ENCODE measurements at regions not wholly inside any gene's neighbourhood (a gene's known extent, or its start where the extent isn't known, plus 50 kb on each side); places are given as distances from the start of the nearest gene placed in this dataset.
"Not testable (repeated sequence)": the region's sequence is repeated elsewhere in the genome, so short reads cannot be mapped to it uniquely, and the experiment has no call there.

DNA sequence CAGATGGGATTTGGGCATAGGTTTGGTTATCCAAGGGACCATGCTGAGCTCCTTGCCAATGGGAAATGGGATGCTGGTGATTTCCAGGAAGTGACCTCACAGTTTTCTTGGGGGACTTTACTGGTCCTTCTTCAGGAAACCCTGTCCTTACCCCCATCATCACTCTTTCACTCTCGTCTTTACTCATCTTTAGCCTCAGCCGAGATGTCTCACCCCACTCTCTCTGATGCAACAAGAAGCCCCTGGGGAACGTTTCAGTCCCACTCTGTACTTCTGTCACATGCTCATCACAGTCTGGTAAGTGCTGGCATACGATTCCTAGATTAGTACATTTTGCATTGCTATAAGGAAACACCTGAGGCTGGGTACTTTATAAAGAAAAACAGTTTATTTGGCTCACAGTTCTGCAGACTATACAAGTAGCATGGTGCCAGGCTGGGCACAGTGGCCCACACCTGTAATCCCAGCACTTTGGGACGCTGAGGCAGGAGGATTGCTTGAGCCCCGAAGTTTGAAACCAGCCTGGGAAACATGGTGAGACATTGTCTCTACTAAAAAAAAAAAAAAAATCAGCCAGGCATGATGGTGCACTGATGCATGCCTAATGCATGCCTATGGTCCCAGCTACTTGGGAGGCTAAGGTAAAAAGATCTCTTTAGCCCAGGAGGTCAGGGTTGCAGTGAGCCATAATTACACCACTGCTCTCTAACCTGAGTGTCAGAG is 63.5 kb upstream of the VKORC1L1 start:
- no peak for DNase-seq

DNA sequence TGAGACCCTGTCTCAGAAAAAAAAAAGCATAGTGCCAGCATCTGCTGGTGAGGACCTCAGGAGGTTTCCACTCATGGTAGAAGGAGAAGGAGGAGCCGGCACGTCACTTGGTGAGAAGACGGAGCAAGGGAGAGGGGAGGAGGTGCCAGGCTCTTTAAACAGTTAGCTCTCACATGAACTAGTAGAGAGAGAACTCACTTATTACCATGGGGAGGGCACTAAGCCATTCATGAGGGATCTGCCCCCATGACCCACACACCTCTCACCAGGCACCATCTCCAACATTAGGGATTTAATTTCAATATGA is 62.9 kb upstream of the VKORC1L1 start:
- no peak for DNase-seq

DNA sequence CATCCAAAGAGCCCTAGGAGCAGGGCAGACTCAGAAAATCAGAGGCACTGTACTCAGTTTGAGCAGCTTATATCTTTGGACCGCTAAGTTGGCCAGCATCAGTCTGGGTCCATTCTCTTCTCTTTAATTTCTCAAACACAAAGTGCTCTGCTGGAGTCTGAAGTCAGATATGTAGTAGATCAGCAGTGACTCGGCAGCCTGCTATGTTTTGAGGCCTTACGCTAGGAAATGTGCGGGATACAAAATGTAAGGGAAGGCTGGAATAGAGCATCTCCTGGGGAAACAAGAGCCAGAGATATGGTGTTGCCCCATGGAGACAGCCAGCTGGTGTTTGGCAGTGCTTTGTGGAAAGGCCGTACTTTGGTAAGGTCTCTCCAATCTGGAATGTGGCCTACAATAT is 60.6 kb upstream of the VKORC1L1 start:
- no peak for DNase-seq

DNA sequence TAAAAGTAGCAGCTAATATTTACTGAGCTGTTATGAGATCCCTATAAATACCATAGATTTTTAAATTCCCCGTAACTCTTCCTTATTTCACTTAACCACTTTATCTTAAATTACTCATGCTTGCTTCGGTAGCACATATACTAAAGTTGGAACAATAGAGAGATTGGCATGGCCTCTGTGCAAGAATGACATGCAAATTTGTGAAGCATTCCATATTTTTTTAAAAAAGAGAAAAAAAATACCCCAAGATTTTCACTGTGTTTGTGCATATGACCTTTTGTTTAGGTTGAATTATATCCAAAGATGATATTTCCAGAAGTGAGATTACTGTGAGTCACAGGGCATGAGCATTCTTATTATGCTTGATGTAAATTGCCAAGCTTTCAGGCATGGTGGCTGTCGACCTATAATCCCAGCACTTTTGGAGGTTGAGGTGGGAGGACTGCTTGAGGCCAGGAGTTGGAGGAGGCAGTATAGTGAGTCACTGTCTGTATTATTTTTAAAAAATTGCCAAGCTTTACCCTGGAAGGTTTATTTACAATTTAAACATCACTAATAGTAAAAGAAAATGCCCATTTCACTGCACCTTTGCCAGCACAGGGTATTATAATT is 58.2 kb upstream of the VKORC1L1 start:
- DNase-seq, result not testable (repeated sequence)

DNA sequence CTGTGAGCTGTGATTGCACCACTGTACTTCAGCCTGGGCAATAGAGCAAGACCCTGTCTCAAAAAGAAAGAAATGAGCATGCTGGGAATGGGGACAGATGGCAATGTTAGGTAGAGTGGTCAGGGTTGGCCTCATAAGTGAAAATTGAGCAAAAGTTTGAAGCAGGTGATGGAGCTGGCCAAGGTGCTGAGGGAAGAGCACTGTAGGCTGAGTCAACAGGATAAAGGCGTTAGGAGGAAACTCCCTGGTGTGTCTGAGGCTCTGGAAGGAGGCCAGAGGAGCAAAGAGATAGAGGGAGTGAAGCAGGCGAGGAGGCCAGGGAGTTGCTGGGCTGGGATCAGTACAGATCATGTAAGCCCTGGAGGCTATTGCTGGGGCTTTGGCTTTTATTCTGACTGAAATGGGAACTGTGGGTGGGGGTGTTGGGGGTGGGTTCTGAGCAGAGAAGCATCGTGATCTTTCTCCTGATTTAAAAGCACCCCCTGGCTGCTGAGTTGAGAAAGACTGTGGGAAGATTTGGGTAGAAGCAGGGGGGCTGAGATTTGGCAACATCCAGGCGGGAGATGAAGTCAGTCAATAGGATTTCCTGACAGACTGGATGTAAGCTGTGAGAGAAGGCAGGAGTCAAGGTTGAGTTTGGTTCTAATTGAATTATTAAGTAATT is 52.5 kb upstream of the VKORC1L1 start:
- DNase-seq, result no peak
